ENCODE measurements at regions not wholly inside any gene's neighbourhood (a gene's known extent, or its start where the extent isn't known, plus 50 kb on each side); places are given as distances from the start of the nearest gene placed in this dataset.
A peak's percentile ranks its signal among the peaks of the same experiment; 100 is the strongest.
"Not testable (repeated sequence)": the region's sequence is repeated elsewhere in the genome, so short reads cannot be mapped to it uniquely, and the experiment has no call there.

GRCh38 chr10:117458571-117458970, 83.3 kb upstream of the PDZD8 start:
- DNase-seq (ENCODE audit: low read depth) = no peak
- H3K4me3 ChIP-seq (ENCODE audit: low read length) = no peak overlapping the region
- TF ChIP-seq CTCF (conservative IDR thresholded peaks at IDR 0.05; ENCODE audit: low read length) = no peak

- DNase-seq (ENCODE audit: low read depth) = no peak
- H3K4me3 ChIP-seq (ENCODE audit: low read length) = peak overlapping the region; percentile 12
- no peak for TF ChIP-seq CTCF (conservative IDR thresholded peaks at IDR 0.05; ENCODE audit: low read length)
Observed at GRCh38 chr10:117457932-117458331, 82.7 kb upstream of the PDZD8 start.

- no peak for TF ChIP-seq CTCF (conservative IDR thresholded peaks at IDR 0.05; ENCODE audit: low read length)
- H3K4me3 ChIP-seq (ENCODE audit: low read length) = no peak overlapping the region
- no peak for DNase-seq (ENCODE audit: low read depth)
Observed at GRCh38 chr10:117457071-117457810, 82.0 kb upstream of the PDZD8 start.

- no peak for DNase-seq (ENCODE audit: low read depth)
- H3K4me3 ChIP-seq (ENCODE audit: low read length) = no peak overlapping the region
- TF ChIP-seq CTCF (conservative IDR thresholded peaks at IDR 0.05; ENCODE audit: low read length) = no peak
Observed at GRCh38 chr10:117455346-117455745, 80.1 kb upstream of the PDZD8 start.

GRCh38 chr10:117454502-117454901, 79.3 kb upstream of the PDZD8 start:
- peak; percentile 74 for DNase-seq (ENCODE audit: low read depth)
- no peak overlapping the region for H3K4me3 ChIP-seq (ENCODE audit: low read length)
- TF ChIP-seq CTCF (conservative IDR thresholded peaks at IDR 0.05; ENCODE audit: low read length) = no peak

GRCh38 chr10:117453484-117453883, 78.2 kb upstream of the PDZD8 start:
- H3K4me3 ChIP-seq (ENCODE audit: low read length); DNase-seq (ENCODE audit: low read depth): not testable (repeated sequence)

- H3K4me3 ChIP-seq (ENCODE audit: low read length) = no peak overlapping the region
- no peak for DNase-seq (ENCODE audit: low read depth)
- TF ChIP-seq CTCF (conservative IDR thresholded peaks at IDR 0.05; ENCODE audit: low read length) = no peak
Observed at GRCh38 chr10:117450940-117451339, 75.7 kb upstream of the PDZD8 start.
